ENCODE measurements at regions not wholly inside any gene's neighbourhood (a gene's known extent, or its start where the extent isn't known, plus 50 kb on each side); places are given as distances from the start of the nearest gene placed in this dataset.
"Not testable (repeated sequence)": the region's sequence is repeated elsewhere in the genome, so short reads cannot be mapped to it uniquely, and the experiment has no call there.

GRCh38 chr4:179352221-179352620, 1910.0 kb upstream of the AGA start:
- no peak overlapping the region for H3K27ac ChIP-seq (replicated peaks)
- no peak overlapping the region for H3K4me3 ChIP-seq (replicated peaks; ENCODE audit: insufficient read depth, low read length)
- TF ChIP-seq CTCF (IDR thresholded peaks at IDR 0.05; ENCODE audit: insufficient read depth, low read length) = no peak
- TF ChIP-seq REST (IDR thresholded peaks at IDR 0.05; ENCODE audit: insufficient replicate concordance, low read depth) = no peak
- no peak for TF ChIP-seq GABPA (IDR thresholded peaks at IDR 0.05; ENCODE audit: low read depth)
- no peak for TF ChIP-seq POLR2AphosphoS5 (IDR thresholded peaks at IDR 0.05; ENCODE audit: low read depth)
- TF ChIP-seq SPI1 (IDR thresholded peaks at IDR 0.05; ENCODE audit: borderline replicate concordance, low read depth) = no peak
- no peaks in the 10 kb centered on the region for H3K27me3 ChIP-seq (ENCODE audit: insufficient read depth, poor library complexity, severe bottlenecking)
- DNase-seq (ENCODE audit: low read depth in 1 of 2, low spot score in 1 of 2) = no peak

- no peak for DNase-seq (ENCODE audit: low read depth in 1 of 2, low spot score in 1 of 2)
- H3K27me3 ChIP-seq (ENCODE audit: insufficient read depth, poor library complexity, severe bottlenecking) = no peaks in the 10 kb centered on the region
- no peak overlapping the region for H3K4me3 ChIP-seq (replicated peaks; ENCODE audit: insufficient read depth, low read length)
- no peak for TF ChIP-seq GABPA (IDR thresholded peaks at IDR 0.05; ENCODE audit: low read depth)
- no peak overlapping the region for H3K27ac ChIP-seq (replicated peaks)
Measured at GRCh38 chr4:179353786-179354185, 1911.5 kb upstream of the AGA start.

- TF ChIP-seq CTCF (IDR thresholded peaks at IDR 0.05; ENCODE audit: insufficient read depth, low read length) = no peak
- no peak for TF ChIP-seq SPI1 (IDR thresholded peaks at IDR 0.05; ENCODE audit: borderline replicate concordance, low read depth)
- TF ChIP-seq POLR2AphosphoS5 (IDR thresholded peaks at IDR 0.05; ENCODE audit: low read depth) = no peak
- TF ChIP-seq GABPA (IDR thresholded peaks at IDR 0.05; ENCODE audit: low read depth) = no peak
- no peak for TF ChIP-seq REST (IDR thresholded peaks at IDR 0.05; ENCODE audit: insufficient replicate concordance, low read depth)
- DNase-seq (ENCODE audit: low read depth in 1 of 2, low spot score in 1 of 2) = no peak
- H3K4me3 ChIP-seq (replicated peaks; ENCODE audit: insufficient read depth, low read length) = no peak overlapping the region
- no peak overlapping the region for H3K27ac ChIP-seq (replicated peaks)
- H3K27me3 ChIP-seq (ENCODE audit: insufficient read depth, poor library complexity, severe bottlenecking) = no peaks in the 10 kb centered on the region
Measured at GRCh38 chr4:179361978-179362486, 1919.8 kb upstream of the AGA start.

- H3K27me3 ChIP-seq (ENCODE audit: insufficient read depth, poor library complexity, severe bottlenecking); H3K27ac ChIP-seq (replicated peaks); H3K4me3 ChIP-seq (replicated peaks; ENCODE audit: insufficient read depth, low read length); DNase-seq (ENCODE audit: low read depth in 1 of 2, low spot score in 1 of 2): not testable (repeated sequence)
Measured at GRCh38 chr4:179365932-179366331, 1923.7 kb upstream of the AGA start.

- TF ChIP-seq SPI1 (IDR thresholded peaks at IDR 0.05; ENCODE audit: borderline replicate concordance, low read depth) (no peak), GABPA (IDR thresholded peaks at IDR 0.05; ENCODE audit: low read depth) (no peak), POLR2AphosphoS5 (IDR thresholded peaks at IDR 0.05; ENCODE audit: low read depth) (no peak), REST (IDR thresholded peaks at IDR 0.05; ENCODE audit: insufficient replicate concordance, low read depth) (no peak), CTCF (IDR thresholded peaks at IDR 0.05; ENCODE audit: insufficient read depth, low read length) (no peak)
- DNase-seq (ENCODE audit: low read depth in 1 of 2, low spot score in 1 of 2) = no peak
Measured at GRCh38 chr4:179372242-179372641, 1930.0 kb upstream of the AGA start.

More at GRCh38 chr4:179372242-179372641, 1930.0 kb upstream of the AGA start:
- peak overlapping the region; percentile 41 for H3K27ac ChIP-seq (replicated peaks)
- H3K4me3 ChIP-seq (replicated peaks; ENCODE audit: insufficient read depth, low read length) = no peak overlapping the region
- H3K27me3 ChIP-seq (ENCODE audit: insufficient read depth, poor library complexity, severe bottlenecking) = no peaks in the 10 kb centered on the region

Measured in HL-60 (cell line).